ENCODE measurements at regions not wholly inside any gene's neighbourhood (a gene's known extent, or its start where the extent isn't known, plus 50 kb on each side); places are given as distances from the start of the nearest gene placed in this dataset.

DNA sequence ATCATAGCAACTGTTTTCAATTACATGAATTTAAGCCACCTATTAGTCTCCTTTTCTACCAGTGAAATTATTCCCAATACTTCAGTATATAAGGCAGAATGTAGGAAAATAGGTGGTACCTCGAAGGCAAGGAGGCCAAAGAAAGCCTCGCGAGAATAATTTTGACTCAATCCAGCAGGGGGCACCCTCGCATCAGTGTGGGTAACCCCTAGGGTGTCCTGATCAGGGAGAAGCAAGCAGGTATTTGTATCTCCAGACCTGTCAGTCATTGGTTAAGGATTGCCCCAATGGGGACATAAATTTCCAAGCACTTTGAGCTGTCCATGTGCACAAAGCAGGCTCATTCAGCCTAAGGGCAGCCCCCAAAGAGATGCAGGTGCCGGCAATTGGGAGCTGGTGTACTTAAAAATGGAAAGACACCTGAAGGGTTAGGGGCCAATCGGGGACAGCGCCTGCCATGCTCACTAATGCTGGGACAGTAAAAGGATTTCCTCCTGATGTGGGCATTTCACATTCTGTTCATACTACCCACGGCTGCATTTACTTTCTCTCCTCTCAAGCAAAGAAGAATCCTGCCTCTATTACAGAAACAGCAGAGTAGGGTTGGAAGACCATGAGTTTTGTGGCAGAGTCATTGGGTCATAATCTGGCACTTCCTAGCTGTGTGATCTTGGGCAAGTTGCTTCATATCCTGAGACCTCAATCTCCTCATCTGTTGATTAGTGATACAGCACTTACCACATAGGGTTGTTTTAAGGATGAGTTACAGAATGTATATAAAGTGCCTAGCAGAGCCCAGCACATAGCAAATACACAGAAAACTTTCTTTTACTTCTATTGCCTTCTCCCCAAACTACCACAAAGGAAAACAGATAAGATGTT, 136.1 kb downstream of the ICOS start:
- TF ChIP-seq, protein P1, sequence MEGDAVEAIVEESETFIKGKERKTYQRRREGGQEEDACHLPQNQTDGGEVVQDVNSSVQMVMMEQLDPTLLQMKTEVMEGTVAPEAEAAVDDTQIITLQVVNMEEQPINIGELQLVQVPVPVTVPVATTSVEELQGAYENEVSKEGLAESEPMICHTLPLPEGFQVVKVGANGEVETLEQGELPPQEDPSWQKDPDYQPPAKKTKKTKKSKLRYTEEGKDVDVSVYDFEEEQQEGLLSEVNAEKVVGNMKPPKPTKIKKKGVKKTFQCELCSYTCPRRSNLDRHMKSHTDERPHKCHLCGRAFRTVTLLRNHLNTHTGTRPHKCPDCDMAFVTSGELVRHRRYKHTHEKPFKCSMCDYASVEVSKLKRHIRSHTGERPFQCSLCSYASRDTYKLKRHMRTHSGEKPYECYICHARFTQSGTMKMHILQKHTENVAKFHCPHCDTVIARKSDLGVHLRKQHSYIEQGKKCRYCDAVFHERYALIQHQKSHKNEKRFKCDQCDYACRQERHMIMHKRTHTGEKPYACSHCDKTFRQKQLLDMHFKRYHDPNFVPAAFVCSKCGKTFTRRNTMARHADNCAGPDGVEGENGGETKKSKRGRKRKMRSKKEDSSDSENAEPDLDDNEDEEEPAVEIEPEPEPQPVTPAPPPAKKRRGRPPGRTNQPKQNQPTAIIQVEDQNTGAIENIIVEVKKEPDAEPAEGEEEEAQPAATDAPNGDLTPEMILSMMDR (IDR thresholded peaks at IDR 0.05), result peak in 3 of 4 donors; percentile 33 to 60 (median 47)
- TF ChIP-seq POLR2A (IDR thresholded peaks at IDR 0.05), result no peak
- intact Hi-C loops (cut with DNase I), result no loop called here
- DNase-seq, result peak in 1 of 3 donors; percentile 48
- ATAC-seq, result peak in 3 of 4 donors; percentile 41 to 56 (median 51)
- H3K27me3 ChIP-seq, result no peaks in the 10 kb centered on the region
- no peak overlapping the region for H3K4me3 ChIP-seq
- H3K4me1 ChIP-seq, result no peaks in the 10 kb centered on the region
- no peaks in the 10 kb centered on the region for H3K36me3 ChIP-seq
- 44% methylated on average over 6 of the region's 8 CpGs for WGBS (ENCODE audit: insufficient coverage, low coverage, low lambda C conversion rate, missing lambda C conversion rate)
- H3K9me3 ChIP-seq, result no peaks in the 10 kb centered on the region
- H3K27ac ChIP-seq, result no peak overlapping the region

DNA sequence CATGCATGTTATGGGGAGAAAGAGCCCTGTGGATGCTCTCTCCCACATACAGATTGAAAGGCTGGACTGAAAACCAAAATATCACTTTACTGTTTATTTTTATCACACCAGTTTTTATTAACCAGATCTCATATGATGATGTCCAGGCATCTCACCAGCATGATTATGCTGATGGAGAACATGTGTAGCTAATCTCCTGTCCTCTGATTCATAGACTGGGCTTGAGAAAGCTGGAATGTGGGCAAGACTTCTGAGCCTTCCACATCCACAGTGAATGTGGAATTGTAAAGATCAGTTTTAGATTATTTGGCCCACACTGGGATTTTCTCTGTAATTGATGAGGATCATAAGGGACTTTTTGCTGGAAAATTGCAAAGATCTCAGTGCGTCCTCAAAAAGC, 137.9 kb downstream of the ICOS start:
- H3K27me3 ChIP-seq, result no peaks in the 10 kb centered on the region
- TF ChIP-seq, protein P1 (IDR thresholded peaks at IDR 0.05), result no peak
- no peak for TF ChIP-seq POLR2A (IDR thresholded peaks at IDR 0.05)
- ATAC-seq (no peak), DNase-seq (no peak)
- H3K4me1 ChIP-seq, result no peaks in the 10 kb centered on the region
- no peaks in the 10 kb centered on the region for H3K9me3 ChIP-seq
- H3K27ac ChIP-seq, result no peak overlapping the region
- no peaks in the 10 kb centered on the region for H3K36me3 ChIP-seq
- WGBS (ENCODE audit: insufficient coverage, low coverage, low lambda C conversion rate, missing lambda C conversion rate), result 58% methylated on average over 1 of the region's 1 CpG
- H3K4me3 ChIP-seq, result no peak overlapping the region
- intact Hi-C loops (cut with DNase I), result no loop called here

DNA sequence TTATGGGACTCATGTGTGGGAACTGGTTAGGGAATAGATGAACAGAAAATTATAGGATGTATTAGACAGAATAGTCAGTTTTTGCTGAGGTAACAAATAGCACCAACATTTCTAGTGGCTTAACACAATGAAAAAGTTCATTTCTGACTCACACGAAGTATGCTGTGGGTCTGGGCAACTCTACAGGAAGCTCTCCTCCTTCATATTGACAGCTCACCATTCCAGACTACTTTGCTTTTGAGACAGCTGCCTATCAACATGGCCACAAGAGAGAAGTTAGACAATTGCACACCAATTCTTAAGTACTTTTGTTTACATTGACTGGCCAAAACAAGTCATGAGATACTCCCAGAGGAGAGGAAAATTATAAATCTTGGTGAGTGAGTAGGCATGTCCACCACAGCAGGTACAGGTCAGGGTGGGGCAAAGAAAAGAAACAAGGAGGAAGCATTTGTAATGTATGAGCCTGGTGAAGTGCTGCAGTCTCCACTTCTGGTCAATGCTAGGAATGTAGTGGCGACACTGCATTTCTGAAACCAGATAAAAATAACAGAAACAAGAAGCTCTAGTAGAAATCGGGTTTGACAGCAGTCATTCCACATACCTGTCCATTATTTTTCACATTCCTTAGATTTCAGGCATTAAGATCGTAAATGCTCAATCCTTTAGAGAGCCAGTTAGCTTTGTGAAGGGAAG, 141.6 kb downstream of the ICOS start:
- Histone ChIP-seq H3K4me1 (no peaks in the 10 kb centered on the region), H3K27me3 (no peaks in the 10 kb centered on the region), H3K9me3 (no peaks in the 10 kb centered on the region), H3K27ac (no peak overlapping the region), H3K4me3 (no peak overlapping the region), H3K36me3 (no peaks in the 10 kb centered on the region)
- DNase-seq (no peak), ATAC-seq (no peak)
- intact Hi-C loops (cut with DNase I), result no loop called here
- WGBS (ENCODE audit: insufficient coverage, low coverage, low lambda C conversion rate, missing lambda C conversion rate), result 46% methylated on average over 4 of the region's 4 CpGs
- TF ChIP-seq, protein P1 (IDR thresholded peaks at IDR 0.05), result no peak
- TF ChIP-seq POLR2A (IDR thresholded peaks at IDR 0.05), result no peak

DNA sequence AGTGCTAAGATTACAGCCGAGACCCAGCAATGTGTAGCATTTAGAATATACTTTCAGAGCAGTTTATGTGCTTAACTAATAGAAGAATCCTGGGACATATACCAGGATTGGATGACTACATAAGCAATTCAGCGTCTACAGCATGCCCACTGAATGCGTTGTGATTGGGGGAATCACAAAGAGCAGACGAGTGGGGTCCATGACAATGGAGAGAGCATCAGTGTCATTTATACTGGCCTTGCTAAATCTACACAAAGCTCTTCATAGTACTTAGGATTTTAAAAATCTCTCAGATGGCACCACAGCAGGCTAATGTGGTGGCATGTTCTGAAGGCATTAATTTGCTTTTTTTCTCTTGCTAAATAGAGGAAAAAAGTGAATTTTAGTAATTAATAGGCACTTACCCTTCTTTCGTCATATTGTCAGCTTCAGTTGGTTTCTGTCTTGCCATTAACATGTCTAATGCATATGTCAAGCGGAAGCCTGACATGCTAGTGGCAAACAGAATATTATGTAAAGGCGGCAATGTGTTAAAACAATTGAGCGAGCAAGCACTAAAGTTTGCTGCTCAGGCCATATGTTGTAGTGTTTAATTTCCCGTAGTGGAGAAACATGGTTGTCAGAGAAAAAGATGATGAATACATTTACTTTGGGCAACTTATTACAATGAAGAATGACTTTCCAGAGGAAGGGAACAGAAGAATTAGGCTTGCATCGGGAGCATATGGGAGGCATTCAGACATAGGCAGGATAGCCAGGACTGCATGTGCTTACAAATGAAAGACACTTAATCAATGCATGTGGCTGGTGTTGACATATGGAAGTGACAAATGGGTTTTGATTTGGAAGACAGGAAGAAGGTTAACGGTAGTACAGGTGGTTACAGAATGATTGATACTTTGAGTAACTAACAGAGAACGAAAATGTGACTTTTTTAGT, 145.2 kb downstream of the ICOS start:
- H3K9me3 ChIP-seq, result no peaks in the 10 kb centered on the region
- no peaks in the 10 kb centered on the region for H3K27me3 ChIP-seq
- no peak overlapping the region for H3K27ac ChIP-seq
- no peaks in the 10 kb centered on the region for H3K36me3 ChIP-seq
- intact Hi-C loops (cut with DNase I), result no loop called here
- TF ChIP-seq, protein P1 (IDR thresholded peaks at IDR 0.05), result no peak
- no peak for TF ChIP-seq POLR2A (IDR thresholded peaks at IDR 0.05)
- no peak for DNase-seq
- ATAC-seq, result no peak
- WGBS (ENCODE audit: insufficient coverage, low coverage, low lambda C conversion rate, missing lambda C conversion rate), result 72% methylated on average over 12 of the region's 12 CpGs
- no peak overlapping the region for H3K4me3 ChIP-seq
- no peaks in the 10 kb centered on the region for H3K4me1 ChIP-seq

All from right lobe of liver (tissue), 6 donors.